NB4 (cell line): ENCODE measurements at regions not wholly inside any gene's neighbourhood (a gene's known extent, or its start where the extent isn't known, plus 50 kb on each side); places are given as distances from the start of the nearest gene placed in this dataset.

Experiments used
- CTCF ChIP-seq: IDR thresholded peaks from one replicate; pipeline ENCODE4 v1.5.1; 2012; ENCODE audit warnings: low read depth, low read length
- MAX ChIP-seq: IDR thresholded peaks from 2 replicates; pipeline ENCODE4 v1.6.1; 2011; ENCODE audit warnings: low read depth, low read length
- POLR2A ChIP-seq: IDR thresholded peaks from 2 replicates; pipeline ENCODE4 v1.6.1; 2011; ENCODE audit warnings: mild to moderate bottlenecking; ENCODE audit not compliant: insufficient read length; ENCODE audit errors: extremely low read depth

- TF ChIP-seq CTCF: no peak
- TF ChIP-seq POLR2A: no peak
- no peak for TF ChIP-seq MAX
Measured at GRCh38 chr11:121683791-121684190, 231.0 kb upstream of the SORL1-AS1 start.
